ENCODE measurements at regions not wholly inside any gene's neighbourhood (a gene's known extent, or its start where the extent isn't known, plus 50 kb on each side); places are given as distances from the start of the nearest gene placed in this dataset.

DNA sequence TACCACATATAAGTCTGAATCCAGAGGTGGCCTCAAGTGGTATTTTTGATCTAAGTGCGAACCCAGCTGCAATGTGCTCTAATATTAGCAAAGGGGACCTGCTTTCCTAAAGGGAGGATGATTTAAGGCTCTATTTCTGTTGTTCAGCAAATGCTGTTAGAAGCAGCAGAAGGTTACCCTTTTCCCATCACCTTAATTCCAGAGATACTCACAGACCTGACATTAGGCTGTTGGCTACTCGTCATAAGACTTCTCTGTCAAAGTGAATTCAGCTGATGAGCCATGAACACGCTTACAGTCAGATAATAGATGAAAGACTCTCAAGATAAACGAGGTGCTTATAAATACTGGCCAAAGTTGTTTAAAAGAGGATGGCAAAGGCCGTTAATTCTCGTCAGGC, 308.7 kb upstream of the DDHD1 start (continued):
- TF ChIP-seq POLR2AphosphoS5 (IDR thresholded peaks at IDR 0.05; ENCODE audit: low read depth) (no peak), NANOG (IDR thresholded peaks at IDR 0.05; ENCODE audit: borderline replicate concordance) (no peak), JUNB (IDR thresholded peaks at IDR 0.05; ENCODE audit: unreplicated experiment) (no peak), ZNF114 (CRISPR knock-in tag; IDR thresholded peaks at IDR 0.05) (no peak), CREB1 (CRISPR knock-in tag; IDR thresholded peaks at IDR 0.05; ENCODE audit: low read depth) (no peak), ZNF331 (CRISPR knock-in tag; IDR thresholded peaks at IDR 0.05; ENCODE audit: low read depth) (no peak)
- TF ChIP-seq, protein P1, sequence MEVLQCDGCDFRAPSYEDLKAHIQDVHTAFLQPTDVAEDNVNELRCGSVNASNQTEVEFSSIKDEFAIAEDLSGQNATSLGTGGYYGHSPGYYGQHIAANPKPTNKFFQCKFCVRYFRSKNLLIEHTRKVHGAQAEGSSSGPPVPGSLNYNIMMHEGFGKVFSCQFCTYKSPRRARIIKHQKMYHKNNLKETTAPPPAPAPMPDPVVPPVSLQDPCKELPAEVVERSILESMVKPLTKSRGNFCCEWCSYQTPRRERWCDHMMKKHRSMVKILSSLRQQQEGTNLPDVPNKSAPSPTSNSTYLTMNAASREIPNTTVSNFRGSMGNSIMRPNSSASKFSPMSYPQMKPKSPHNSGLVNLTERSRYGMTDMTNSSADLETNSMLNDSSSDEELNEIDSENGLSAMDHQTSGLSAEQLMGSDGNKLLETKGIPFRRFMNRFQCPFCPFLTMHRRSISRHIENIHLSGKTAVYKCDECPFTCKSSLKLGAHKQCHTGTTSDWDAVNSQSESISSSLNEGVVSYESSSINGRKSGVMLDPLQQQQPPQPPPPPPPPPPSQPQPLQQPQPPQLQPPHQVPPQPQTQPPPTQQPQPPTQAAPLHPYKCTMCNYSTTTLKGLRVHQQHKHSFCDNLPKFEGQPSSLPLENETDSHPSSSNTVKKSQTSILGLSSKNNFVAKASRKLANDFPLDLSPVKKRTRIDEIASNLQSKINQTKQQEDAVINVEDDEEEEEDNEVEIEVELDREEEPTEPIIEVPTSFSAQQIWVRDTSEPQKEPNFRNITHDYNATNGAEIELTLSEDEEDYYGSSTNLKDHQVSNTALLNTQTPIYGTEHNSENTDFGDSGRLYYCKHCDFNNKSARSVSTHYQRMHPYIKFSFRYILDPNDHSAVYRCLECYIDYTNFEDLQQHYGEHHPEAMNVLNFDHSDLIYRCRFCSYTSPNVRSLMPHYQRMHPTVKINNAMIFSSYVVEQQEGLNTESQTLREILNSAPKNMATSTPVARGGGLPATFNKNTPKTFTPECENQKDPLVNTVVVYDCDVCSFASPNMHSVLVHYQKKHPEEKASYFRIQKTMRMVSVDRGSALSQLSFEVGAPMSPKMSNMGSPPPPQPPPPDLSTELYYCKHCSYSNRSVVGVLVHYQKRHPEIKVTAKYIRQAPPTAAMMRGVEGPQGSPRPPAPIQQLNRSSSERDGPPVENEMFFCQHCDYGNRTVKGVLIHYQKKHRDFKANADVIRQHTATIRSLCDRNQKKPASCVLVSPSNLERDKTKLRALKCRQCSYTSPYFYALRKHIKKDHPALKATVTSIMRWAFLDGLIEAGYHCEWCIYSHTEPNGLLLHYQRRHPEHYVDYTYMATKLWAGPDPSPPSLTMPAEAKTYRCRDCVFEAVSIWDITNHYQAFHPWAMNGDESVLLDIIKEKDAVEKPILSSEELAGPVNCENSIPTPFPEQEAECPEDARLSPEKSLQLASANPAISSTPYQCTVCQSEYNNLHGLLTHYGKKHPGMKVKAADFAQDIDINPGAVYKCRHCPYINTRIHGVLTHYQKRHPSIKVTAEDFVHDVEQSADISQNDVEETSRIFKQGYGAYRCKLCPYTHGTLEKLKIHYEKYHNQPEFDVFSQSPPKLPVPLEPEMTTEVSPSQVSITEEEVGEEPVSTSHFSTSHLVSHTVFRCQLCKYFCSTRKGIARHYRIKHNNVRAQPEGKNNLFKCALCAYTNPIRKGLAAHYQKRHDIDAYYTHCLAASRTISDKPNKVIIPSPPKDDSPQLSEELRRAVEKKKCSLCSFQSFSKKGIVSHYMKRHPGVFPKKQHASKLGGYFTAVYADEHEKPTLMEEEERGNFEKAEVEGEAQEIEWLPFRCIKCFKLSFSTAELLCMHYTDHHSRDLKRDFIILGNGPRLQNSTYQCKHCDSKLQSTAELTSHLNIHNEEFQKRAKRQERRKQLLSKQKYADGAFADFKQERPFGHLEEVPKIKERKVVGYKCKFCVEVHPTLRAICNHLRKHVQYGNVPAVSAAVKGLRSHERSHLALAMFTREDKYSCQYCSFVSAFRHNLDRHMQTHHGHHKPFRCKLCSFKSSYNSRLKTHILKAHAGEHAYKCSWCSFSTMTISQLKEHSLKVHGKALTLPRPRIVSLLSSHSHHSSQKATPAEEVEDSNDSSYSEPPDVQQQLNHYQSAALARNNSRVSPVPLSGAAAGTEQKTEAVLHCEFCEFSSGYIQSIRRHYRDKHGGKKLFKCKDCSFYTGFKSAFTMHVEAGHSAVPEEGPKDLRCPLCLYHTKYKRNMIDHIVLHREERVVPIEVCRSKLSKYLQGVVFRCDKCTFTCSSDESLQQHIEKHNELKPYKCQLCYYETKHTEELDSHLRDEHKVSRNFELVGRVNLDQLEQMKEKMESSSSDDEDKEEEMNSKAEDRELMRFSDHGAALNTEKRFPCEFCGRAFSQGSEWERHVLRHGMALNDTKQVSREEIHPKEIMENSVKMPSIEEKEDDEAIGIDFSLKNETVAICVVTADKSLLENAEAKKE (CRISPR knock-in tag; IDR thresholded peaks at IDR 0.05), result no peak

DNA sequence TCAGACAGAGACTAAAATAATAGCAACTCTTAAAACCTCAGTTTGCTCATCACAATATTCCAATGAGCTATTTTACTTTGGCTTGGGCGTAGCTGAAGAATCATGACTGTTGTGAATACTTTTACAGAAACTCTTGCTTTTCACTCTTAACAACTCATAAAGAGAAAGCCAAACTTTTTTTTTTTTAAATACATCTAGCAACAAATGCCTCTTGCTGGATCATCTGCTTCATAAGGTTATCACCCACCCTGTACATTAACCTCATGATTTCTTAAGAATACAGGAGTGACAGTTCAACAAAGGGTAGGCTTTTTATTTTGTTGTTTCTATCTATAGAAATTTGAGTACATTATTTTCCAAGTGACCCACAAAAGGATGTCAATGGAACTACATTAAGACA, 307.4 kb upstream of the DDHD1 start:
- H3K4me1 Mint-ChIP-seq, result peaks cover 12% of the 10 kb centered on the region
- no peak for TF ChIP-seq POLR2AphosphoS5 (IDR thresholded peaks at IDR 0.05; ENCODE audit: low read depth)
- TF ChIP-seq ZNF331 (CRISPR knock-in tag; IDR thresholded peaks at IDR 0.05; ENCODE audit: low read depth), result no peak
- TF ChIP-seq, protein P1 (CRISPR knock-in tag; IDR thresholded peaks at IDR 0.05), result no peak
- no peak for TF ChIP-seq NANOG (IDR thresholded peaks at IDR 0.05; ENCODE audit: borderline replicate concordance)
- no peak for TF ChIP-seq ZNF114 (CRISPR knock-in tag; IDR thresholded peaks at IDR 0.05)
- no peak for TF ChIP-seq JUNB (IDR thresholded peaks at IDR 0.05; ENCODE audit: unreplicated experiment)
- no peak for TF ChIP-seq STAT1 (IDR thresholded peaks at IDR 0.05; ENCODE audit: unreplicated experiment)

More for the DNA sequence above, 307.4 kb upstream of the DDHD1 start:
- DNase-seq (ENCODE audit: low spot score) (no peak), ATAC-seq (no peak)
- Mint-ChIP-seq H3K36me3 (ENCODE audit: low read depth) (no peaks in the 10 kb centered on the region), H3K9me3 (no peaks in the 10 kb centered on the region; the same call in 2 of the 3 replicates), H3K27me3 (ENCODE audit: insufficient read depth, low read depth, poor library complexity) (peaks cover 3% of the 10 kb centered on the region), H3K27ac (no peak overlapping the region), H3K4me3 (no peak overlapping the region)
- H3K4me1 ChIP-seq (ENCODE audit: insufficient read depth), result 0 out of 2 replicates have a peak, but pooled peaks cover 3% of the 10 kb centered on the region
- H3K4me3 ChIP-seq, result no peak overlapping the region
- no peaks in the 10 kb centered on the region for H3K36me3 ChIP-seq (ENCODE audit: insufficient read depth)
- no peaks in the 10 kb centered on the region for H4K20me1 ChIP-seq (replicated peaks; ENCODE audit: insufficient read depth)
- H3K9me2 ChIP-seq (ENCODE audit: insufficient read depth), result peaks cover 4% of the 10 kb centered on the region; the same call in 1 of the 2 replicates
- H3K4me2 ChIP-seq, result no peak overlapping the region
- H2AFZ ChIP-seq, result no peak overlapping the region
- H3F3A ChIP-seq (replicated peaks; ENCODE audit: low read depth), result no peaks in the 10 kb centered on the region
- no peaks in the 10 kb centered on the region for H3K79me2 ChIP-seq (replicated peaks; ENCODE audit: insufficient read depth)
- H3K27ac ChIP-seq (ENCODE audit: low read depth), result no peak overlapping the region
- H3K27me3 ChIP-seq (ENCODE audit: insufficient read depth), result no peaks in the 10 kb centered on the region

All from GM23338 (cell line).